Fibroblast of peridontal ligament (primary cell): ENCODE measurements at regions not wholly inside any gene's neighbourhood (a gene's known extent, or its start where the extent isn't known, plus 50 kb on each side); places are given as distances from the start of the nearest gene placed in this dataset.

Source experiments
- DNase-seq: peaks from one replicate; pipeline ENCODE4 v3.0.0-alpha.2; 2010; ENCODE audit errors: extremely low read depth

DNA sequence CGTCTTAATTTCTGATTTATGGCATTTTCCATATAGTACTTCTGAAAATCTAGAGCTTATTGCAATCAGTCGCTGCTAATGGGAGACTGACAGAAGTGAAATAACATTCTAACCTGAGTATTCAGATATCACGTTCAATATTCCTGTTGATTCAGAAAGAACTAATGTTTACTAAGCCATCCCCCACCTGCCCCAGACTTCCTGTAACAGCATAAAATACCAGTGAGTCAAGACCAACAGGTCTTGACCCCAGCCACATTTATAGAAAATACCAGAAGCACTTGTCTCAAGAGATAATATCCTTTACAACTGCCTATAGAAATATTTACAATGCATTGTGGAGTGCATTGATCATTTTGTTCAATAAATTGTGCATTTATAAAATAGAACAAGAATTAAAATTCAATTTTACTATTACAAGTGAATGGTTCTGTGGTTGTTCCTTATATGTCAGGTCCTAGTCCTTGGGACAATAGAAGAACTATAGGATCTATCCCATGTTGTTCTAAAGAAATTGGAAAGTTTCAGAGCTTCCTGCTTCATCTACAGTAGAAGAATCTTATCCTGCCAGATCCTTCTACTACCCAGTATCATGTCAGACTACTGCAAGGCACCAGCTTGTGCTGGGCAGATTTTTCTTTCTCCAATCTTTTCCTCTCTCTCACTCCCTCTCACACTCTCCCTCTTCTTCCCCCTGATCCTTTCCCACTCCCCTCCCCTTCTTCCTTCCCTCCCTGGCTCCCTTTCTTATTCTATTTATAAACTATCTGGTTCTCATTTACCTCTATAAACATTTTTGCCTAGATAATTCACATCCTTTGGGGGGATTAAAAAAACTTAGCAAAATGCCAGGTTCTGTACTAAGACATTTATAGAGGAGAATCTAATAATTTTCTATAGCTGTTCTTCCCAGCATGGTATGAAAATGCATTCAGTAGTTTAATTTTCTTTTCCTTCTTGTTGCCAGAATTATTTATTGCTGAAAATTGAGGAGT lies 629.9 kb downstream of the DIAPH3 start:
- DNase-seq = peak; percentile 38

DNA sequence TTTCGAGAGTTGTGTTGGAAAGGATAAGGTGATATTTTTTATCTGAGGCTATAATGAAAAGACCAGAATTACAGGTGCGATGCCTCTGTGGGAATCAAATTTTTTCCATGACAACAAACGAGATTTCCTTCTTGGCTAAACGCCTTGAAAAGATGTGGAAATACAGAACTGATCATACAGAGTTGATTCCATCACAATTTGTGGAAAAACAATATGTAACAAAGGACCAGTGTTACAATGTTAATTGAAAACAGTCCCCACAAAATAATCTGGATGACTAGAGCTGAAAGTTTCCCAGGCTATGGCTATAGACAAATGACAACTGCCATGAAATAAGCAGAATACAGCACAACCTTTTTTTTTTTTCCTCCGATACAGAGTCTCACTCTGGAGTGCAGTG lies 628.9 kb downstream of the DIAPH3 start:
- peak; percentile 57 for DNase-seq

DNA sequence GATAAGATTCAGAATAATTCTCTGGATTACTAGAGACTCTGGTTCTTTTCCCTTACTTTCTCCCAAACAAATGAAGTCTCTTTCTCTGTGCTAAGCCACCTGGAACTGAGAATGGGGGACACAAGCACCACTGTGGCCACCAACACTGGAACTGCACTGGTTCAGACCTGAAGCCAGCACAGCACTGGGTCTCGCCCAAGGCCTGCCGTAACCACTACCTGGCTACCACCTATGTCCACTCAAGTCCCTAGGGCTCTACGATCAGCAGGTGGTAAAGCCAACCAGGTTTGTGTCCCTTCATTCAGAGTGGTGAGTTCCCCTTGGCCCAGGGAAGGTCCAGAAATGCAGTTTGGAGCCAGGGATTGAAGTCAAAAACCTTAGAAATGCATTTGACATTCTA lies 626.2 kb downstream of the DIAPH3 start:
- no peak for DNase-seq

DNA sequence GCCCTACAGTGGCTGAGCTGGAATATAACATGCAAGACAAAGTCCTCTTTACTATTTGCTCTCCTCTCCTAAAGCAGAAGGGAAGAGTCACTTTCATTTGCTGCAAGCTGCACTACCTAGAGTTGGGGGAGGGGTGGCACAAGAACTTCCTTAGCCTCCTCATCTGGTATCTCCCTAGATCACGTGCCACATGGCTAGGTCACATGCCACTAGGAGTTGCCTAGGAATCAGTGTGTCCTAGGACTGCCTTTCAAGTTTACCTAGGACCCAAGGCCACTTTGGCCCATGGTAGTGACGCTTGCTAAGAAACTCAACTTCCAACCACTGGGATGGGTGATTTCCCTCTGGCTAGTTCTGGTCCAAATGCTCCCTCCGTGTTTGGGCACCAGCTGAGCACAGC lies 625.2 kb downstream of the DIAPH3 start:
- DNase-seq = no peak

DNA sequence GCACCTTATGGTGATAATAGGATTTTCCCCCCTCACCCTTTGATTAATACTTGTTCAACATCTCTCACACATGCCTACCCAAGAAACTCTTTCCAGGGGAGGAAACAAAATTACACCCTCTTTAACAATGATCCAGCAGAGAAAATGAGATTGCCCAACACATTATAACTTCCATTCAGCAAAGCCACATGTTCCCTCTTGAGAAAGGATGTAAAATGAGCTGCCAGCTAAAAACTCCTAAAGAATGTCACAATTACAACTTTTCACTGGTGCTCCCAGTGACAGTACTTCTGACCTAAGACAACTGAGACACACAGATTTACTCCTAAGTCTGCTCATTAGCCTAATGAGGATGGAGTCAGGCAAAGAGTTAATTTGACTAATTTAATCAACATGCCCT lies 621.4 kb downstream of the DIAPH3 start:
- DNase-seq = peak; percentile 59

DNA sequence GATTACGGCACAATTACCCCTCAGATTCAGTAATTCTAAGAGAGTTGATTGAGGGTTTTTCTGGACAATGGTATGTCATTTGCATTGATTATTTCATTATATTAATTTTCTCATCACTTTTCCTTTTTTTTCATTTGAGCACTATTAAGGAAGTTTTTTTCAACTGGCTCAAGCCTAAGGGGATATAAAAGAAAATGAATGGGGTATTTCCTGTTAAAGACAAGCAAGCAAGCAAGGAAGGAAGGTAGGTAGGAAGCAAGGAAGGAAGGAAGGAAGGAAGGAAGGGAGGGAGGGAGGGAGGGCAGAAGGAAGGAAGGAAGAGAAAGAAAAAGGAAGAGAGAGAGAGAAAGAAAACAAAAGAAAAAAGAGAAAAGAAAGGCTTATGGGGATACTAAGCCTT lies 620.3 kb downstream of the DIAPH3 start:
- DNase-seq = no peak

DNA sequence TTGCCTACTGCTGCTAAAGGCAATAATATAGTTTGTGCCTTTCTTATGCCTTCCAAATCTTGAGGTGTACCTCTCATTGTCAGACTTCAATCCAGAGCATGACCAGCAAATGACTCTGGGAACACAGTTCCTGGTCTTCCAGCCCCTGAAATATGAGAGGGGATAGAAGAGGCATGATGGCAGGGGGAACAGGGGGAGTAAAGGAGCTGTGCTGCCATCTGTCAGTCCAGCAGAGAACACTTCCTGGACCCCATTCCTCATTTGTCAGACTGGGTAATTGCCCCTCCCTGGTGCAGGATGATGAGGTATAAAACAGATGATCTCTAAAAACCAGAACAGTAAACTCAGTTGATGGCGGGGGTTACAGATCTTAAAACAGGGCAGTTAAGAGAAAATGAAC lies 618.7 kb downstream of the DIAPH3 start:
- DNase-seq = no peak

DNA sequence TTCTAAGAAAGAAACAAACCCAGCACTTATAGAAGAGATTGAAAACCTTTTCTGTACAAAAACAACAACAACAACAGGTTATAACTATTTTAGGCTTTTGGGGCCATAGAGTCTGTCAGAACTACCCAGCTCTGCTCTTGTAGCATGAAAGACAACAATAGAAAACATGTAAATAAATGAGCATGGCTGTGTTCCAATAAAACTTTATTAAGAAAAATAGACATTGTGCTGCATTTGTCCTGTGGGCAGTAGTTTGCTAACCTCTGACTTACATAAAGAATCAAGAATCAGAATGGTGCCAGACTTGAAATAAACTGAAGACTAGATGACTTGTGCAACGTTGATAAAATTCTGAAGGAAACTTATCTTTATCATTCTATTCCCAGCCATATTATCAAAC lies 617.5 kb downstream of the DIAPH3 start:
- DNase-seq = no peak

DNA sequence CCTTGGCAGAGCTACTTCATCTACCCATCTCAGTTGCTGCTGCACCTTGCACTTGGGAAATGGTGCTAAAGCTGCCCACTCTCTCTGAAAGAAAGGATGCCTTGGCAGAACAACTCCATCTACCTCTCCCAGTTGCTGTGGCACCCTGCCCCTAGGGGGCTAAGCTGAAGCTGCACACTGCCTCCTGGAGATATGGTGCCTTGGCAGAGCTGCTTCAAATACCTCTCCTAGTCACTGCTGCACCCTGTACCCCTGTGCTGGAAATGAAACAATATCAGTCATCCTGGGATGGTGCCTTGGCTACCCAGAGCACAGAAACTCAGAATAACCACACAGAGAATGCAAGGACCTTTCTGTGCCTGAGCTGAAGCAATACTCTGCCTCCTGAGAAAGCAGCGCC lies 615.8 kb downstream of the DIAPH3 start:
- DNase-seq = no peak

DNA sequence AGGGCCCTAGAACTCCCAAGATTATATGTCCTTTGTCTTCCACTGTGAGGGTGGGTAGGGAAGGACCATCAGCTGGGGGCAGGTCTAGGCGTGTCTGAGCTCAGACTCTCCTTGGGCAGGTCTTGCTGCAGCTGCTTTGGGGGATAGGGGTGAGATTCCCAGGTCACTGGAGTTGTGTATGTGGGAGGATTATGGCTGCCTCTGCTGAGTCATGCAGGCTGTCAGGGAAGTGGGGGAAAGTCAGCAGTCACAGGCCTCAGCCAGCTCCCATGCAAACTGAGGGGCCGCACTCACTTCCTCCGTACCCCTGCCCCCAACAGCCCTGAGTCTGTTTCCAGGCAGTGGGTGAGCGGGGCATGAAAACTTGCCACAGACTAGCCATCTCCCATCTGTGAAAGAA lies 600.8 kb downstream of the DIAPH3 start:
- no peak for DNase-seq

DNA sequence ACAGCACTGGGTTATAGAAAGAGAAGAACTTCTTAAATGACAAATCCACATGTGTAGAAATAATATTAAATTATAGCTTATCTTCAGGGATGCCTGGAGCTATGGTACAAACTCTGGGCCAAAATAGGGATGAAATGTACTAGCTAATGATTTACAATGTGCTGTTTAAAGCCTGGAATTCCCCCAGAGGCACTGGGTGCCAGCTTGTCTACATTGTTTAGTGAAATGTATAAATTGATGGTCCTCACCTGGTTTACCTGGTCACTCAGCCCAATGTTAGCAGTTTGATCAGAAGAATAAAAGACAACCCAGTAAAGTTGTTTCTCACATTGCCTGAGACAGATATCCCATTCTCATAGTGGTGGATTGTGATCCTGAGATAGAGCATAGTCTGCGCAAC lies 597.2 kb downstream of the DIAPH3 start:
- DNase-seq = no peak

DNA sequence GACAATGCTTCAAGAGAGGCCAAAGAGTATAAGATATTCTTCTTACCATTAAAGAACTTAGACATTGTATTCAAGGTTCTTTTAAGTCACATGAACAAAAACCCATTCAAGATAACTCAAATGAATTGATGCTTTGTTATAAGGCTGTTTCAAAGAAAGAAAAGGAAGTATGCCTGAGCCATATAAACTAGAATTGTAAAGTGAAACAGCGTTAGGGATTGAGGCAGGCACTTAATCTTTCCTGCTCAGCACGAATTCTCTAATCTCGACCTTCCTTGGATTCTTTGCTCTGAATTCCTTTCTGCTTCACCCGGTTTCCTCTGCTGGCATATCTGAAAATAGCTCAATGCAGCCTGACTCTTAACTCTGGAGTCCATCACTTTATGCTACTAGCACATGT lies 595.4 kb downstream of the DIAPH3 start:
- DNase-seq = no peak

DNA sequence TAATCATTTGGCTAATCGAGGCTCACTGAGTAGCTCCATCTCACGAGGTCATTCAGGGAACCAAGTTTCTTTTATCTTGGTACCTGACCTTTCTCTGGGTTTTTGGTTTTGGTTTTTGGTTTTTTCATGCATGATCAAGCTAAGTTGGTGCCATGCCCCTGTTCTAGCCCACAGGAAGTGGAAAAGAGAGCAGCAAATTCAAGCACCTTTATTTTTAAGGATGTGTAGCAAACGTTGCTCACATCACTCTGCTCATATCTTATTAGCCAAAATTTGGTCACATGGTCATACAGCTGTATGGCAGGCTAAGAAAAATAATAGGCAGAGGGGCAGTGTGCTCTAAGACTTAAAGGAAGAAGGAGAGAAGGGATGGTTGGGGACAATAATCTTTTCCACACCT lies 593.5 kb downstream of the DIAPH3 start:
- no peak for DNase-seq

DNA sequence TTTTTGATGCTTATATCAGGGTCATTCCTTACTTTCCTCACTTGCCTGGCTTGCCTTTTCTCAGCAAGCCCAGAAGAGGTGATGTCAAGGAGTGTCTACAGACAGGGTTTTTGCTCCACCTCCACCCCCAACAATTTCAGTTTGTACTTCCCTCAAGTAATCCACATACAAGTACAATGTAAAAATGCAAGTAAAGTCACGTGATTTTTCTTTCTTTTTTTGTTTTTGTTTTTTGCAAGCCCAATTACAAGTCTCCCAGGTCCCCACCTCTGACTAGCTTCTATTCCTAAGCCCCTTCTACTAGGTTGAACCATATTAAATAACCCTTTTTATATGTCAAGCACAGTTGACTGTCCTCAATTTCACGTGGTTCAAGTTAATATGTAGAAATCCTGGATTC lies 579.6 kb downstream of the DIAPH3 start:
- no peak for DNase-seq

DNA sequence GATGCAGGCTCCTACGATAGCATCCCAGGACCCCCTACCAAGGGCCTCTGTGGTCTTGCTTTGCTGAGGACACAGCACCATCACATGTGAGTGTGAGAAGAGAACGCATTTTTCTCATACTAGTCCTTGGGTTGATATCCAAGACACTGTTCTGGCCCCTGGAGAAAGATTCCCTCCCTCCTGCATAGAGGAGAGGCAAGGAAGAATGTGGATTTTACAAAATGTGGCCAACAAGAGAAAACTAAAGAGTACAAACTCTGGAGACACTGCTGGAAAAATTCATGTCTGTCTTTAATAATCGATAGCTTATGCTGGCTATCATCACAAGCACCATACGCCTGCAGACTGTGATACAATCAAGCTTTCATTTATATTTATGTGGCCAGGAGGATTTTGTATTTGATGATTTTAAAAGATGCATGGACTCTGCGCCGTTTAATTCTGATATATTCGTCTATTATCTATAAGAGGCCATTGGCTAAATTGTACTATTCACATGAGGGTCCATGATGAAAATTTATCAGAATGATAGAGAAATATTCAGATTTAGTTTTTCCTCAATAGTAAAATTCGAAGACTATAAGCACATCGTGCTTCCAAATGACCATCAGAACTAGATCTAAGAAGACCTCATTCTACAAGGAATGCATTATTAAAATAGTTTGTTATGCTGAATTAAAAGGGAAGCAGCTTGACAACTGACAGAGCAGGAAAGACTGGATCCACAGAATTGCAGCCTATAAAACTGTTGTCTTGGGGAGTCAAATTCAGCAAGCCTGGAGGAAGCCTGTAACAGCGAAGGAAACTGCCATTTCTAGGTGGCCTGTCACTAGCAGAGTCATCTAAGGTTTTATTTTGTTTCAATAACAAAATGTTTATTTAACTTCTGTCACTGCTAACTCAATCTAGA lies 578.7 kb downstream of the DIAPH3 start:
- DNase-seq = no peak

DNA sequence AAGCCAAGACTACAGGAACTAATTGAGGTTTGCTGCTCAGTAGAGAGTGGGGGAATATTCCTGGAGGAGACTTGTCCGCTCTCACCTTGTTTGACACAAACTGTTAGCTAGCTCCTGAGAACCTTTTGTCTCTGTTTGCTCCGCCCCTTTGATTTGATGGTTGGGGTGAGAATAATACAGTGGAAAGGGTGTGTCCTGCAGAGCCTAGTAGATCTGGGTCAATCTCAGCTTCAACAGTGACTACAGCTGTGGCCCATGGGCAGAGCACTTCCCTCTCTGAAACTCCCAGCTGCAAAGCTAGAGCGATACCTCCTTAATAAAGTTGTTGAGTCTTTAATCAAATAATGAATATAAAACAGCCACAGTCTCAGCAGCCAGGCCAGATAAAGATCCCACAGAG lies 576.7 kb downstream of the DIAPH3 start:
- DNase-seq = no peak

DNA sequence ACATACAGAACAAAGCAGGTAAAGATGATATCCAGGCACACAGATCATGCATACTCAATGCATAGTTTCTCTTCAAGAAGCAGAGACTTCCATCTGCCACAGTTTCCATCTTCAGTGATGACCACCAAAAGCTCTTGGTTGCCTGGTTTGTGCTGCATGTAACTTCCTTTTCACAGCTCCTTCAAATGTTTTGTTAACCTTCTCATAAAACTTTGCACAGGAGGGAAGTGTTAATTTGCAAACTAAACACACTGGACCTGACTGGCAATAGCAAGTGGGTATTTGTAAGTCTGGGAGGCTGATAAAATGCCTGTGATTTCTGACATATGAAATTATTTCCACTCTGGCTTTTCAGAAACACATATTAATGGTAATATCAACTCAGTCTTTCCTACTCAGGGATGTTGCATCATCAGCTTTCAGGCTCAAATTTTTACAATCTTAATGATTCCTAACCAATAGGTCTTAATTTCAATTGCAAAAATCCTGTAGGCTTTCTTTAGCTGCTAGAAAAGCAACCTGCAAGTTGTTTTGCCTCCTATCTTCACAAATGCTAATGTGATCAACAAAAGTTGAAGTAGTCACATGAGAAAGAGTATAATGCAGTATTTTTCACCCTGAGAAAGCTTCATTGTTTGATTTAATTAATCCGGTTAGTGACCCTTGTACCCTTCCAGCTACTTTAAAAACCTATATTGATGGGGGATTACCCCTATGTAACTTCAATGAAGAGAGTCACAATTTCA lies 575.6 kb downstream of the DIAPH3 start:
- no peak for DNase-seq

DNA sequence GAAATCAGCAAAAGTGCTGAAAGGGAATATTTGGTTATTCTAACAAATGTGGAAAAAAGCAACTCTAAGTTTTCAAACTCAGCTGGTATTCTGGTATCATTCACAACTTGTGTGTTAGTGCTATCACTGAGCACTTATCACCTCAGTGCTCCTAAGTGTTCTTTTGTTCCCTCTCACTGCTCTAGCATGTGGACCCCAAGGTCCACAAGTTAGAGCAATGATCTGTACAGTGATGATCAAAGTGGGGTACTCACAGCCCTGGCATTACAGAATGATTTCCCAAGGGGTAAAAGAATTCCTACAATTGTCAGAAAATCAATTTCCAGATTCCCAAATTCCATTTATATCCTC lies 575.0 kb downstream of the DIAPH3 start:
- no peak for DNase-seq

DNA sequence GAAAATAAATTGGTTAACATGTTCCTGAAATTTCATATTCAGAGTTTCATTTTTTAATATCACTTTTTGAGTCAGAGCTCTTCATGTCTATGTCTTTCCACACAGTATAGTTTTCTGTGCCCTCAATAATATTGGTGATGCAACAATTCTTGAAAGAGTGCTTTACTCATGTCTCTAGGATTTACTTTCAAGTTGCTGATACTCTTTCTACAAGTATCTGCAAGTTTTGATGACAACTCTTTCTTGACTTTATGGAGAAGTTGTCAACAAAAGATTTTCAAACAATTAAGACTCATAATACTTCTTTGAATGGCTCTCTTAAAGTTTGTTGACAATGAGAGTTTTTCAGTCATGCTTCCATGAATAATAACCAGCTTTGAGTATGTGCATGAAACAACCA lies 561.7 kb downstream of the DIAPH3 start:
- DNase-seq = no peak

DNA sequence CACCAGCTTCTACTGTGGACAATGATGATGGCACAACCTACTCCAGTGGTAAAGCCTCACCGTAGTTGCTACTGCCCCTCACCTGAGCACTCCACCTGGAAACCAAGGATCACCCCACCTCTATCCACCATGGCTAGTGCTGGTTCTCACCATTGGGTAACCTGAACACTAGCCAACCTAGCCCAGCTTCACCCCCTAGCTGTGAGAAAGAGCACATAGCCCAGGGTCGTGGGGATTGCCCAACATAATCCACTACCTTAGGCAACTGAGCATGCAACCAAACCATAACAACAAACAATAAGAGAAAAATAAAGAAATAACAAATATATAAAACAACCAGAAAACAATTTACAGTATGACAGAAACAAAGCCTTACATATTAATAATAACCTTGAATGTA lies 560.1 kb downstream of the DIAPH3 start:
- no peak for DNase-seq

DNA sequence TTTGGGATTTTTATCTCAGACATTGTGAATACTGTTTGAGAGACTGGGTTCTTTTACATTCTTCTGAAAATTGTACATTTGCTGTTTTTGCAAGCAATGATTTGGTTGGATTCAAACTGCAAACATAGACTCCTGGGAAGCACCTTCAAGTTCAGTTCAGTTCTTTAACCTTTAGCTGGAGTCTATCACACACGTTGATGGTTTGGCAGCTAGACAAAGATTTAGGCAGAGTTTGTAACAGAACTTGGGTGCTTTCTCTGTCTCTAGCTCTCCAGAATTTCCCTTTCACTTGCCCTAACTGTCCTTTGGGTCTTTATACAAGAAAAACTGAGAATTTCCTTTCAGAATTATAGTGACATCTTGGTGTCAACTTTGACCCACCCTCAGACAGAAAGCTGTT lies 556.6 kb downstream of the DIAPH3 start:
- DNase-seq = no peak

DNA sequence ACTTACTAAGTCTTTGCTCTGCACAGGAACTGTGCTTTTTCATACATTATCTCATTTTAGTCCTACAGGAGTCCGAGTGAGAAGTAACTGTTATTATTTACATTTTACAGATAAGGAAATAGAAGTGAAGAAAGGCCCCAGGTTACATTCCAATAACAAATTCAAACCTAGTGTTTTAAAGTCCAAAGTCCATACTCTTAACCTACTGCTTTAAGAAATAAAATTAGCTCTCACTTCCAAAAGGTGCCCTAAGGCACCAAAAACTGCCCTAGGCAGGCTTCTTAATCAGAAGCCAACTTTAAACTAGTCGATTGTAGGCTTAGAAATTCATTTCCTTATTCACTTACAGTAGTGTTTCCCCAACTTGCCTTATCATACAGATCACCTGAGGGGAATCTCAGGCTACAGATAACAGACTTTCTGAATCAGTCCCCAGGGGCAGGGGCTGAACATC lies 555.9 kb downstream of the DIAPH3 start:
- no peak for DNase-seq
